H1 (cell line): ENCODE measurements at regions not wholly inside any gene's neighbourhood (a gene's known extent, or its start where the extent isn't known, plus 50 kb on each side); places are given as distances from the start of the nearest gene placed in this dataset.

Experiments
- CTCF ChIA-PET: fragments of 300-600 bp; sonication (Branson Sonifier 250); formaldehyde crosslinking; loops from one replicate; lab custom pipeline; 2021; ENCODE audit not compliant: partially characterized antibody; lab: Charles Lee
- POLR2A ChIA-PET: fragments of 300-600 bp; sonication (Branson Sonifier 250); formaldehyde crosslinking; loops from one replicate; lab custom pipeline; 2021; ENCODE audit warnings: inconsistent platforms; ENCODE audit not compliant: partially characterized antibody; lab: Charles Lee
- DNase-seq, 2 experiments: peaks; one replicate each; pipeline versions ENCODE4 v3.0.0 to v3.0.0-alpha.2; 2010 to 2022; ENCODE audit warnings: low spot score in 2 of 2, low read depth in 1 of 2, mixed read lengths in 1 of 2
- FAIRE-seq: peaks from 2 replicates; lab custom pipeline; 2011; peaks lifted over from hg19 to GRCh38; lab: Jason Lieb, UNC
- H2AFZ ChIP-seq: 2 replicates; pipeline ENCODE4 v1.8.1; 2012; ENCODE audit warnings: low read length, inconsistent platforms
- H2AK5ac ChIP-seq: 2 replicates; pipeline ENCODE4 v1.6.1; 2013; ENCODE audit warnings: low read depth, low read length
- H2BK120ac ChIP-seq: replicated peaks from 2 replicates; pipeline ENCODE3; 2013; ENCODE audit warnings: low read depth, low read length, inconsistent platforms
- H2BK12ac ChIP-seq: 2 replicates; pipeline ENCODE4 v1.6.1; 2013; ENCODE audit warnings: low read depth, low read length
- H2BK15ac ChIP-seq: 2 replicates; pipeline ENCODE4 v1.6.1; 2013; ENCODE audit warnings: low read length
- H2BK20ac ChIP-seq: 2 replicates; pipeline ENCODE4 v1.6.1; 2013; ENCODE audit warnings: low read length
- H2BK5ac ChIP-seq: 2 replicates; pipeline ENCODE4 v1.6.1; 2013; ENCODE audit warnings: low read depth, low read length
- H3K14ac ChIP-seq: 2 replicates; pipeline ENCODE4 v1.6.1; 2013; ENCODE audit warnings: inconsistent platforms; ENCODE audit not compliant: insufficient read length
- H3K18ac ChIP-seq: 2 replicates; pipeline ENCODE4 v1.6.1; 2013; ENCODE audit warnings: low read length; ENCODE audit errors: extremely low read depth
- H3K23ac ChIP-seq: 2 replicates; pipeline ENCODE4 v1.6.1; 2013; ENCODE audit warnings: inconsistent platforms; ENCODE audit not compliant: insufficient read length
- H3K23me2 ChIP-seq: 2 replicates; pipeline ENCODE4 v1.6.1; 2013; ENCODE audit warnings: low read depth, low read length
- H3K27ac ChIP-seq: 2 replicates; pipeline ENCODE4 v1.6.1; 2011; ENCODE audit warnings: low read depth, low read length, inconsistent platforms
- H3K27me3 ChIP-seq, 4 experiments: replicated peaks in 1 of 4; 1 replicate in 1 of 4; 2 replicates in 3 of 4; pipeline versions ENCODE4 v1.6.1 to v1.8.1; 2011 to 2013; ENCODE audit warnings: low read length in 3 of 4, mild to moderate bottlenecking in 3 of 4, inconsistent platforms in 2 of 4, mixed read lengths in 2 of 4, moderate library complexity in 1 of 4; ENCODE audit not compliant: control insufficient read depth in 3 of 4, insufficient read depth in 3 of 4; ENCODE audit errors: extremely low read depth in 1 of 4
- H3K36me3 ChIP-seq, 4 experiments: 2 replicates each; pipeline versions ENCODE4 v1.6.1 to v1.8.1; 2011 to 2013; ENCODE audit warnings: mild to moderate bottlenecking in 4 of 4, low read length in 3 of 4, moderate library complexity in 2 of 4, control low read depth in 1 of 4, inconsistent platforms in 1 of 4; ENCODE audit not compliant: insufficient read depth in 4 of 4, control insufficient read depth in 2 of 4
- H3K4ac ChIP-seq: replicated peaks from 2 replicates; pipeline ENCODE3; 2013; ENCODE audit warnings: low read length, low read depth, mixed read lengths, inconsistent platforms; ENCODE audit not compliant: insufficient read length
- H3K4me1 ChIP-seq, 4 experiments: replicated peaks in 1 of 4; 1 replicate in 1 of 4; 2 replicates in 3 of 4; pipeline versions ENCODE4 v1.6.1 to v1.8.1; 2011 to 2013; ENCODE audit warnings: low read length in 3 of 4, inconsistent platforms in 2 of 4, mixed read lengths in 1 of 4; ENCODE audit not compliant: insufficient read depth in 4 of 4, control insufficient read depth in 3 of 4
- H3K4me2 ChIP-seq, 2 experiments: 2 replicates each; pipeline versions ENCODE4 v1.6.1 to v1.8.1; 2011 to 2013; ENCODE audit warnings: low read depth in 2 of 2, low read length in 2 of 2, control low read depth in 1 of 2, inconsistent platforms in 1 of 2, mild to moderate bottlenecking in 1 of 2; ENCODE audit not compliant: insufficient read depth in 1 of 2
- H3K4me3 ChIP-seq, 4 experiments: fragments of 200-600, 300-600 bp in 1 of 4; sonication (generic), shearing (Covaris generic), sonication (Bioruptor Twin) in 1 of 4; 2 replicates each; pipeline versions ENCODE4 v1.5.1 to v1.8.1; 2011 to 2016; ENCODE audit warnings: low read length in 4 of 4, low read depth in 3 of 4, control low read depth in 2 of 4, inconsistent platforms in 2 of 4, mild to moderate bottlenecking in 2 of 4, mixed read lengths in 1 of 4, moderate library complexity in 1 of 4; ENCODE audit not compliant: insufficient read depth in 2 of 4; ENCODE audit errors: extremely low read depth in 1 of 4
- H3K56ac ChIP-seq: replicated peaks from 2 replicates; pipeline ENCODE3; 2013; ENCODE audit warnings: low read depth, mild to moderate bottlenecking, mixed read lengths, low read length, inconsistent platforms; ENCODE audit not compliant: insufficient read length
- H3K79me1 ChIP-seq: 2 replicates; pipeline ENCODE4 v1.6.1; 2013; ENCODE audit warnings: low read depth, low read length, control low read depth
- H3K79me2 ChIP-seq, 2 experiments: 2 replicates each; pipeline versions ENCODE4 v1.6.1 to v1.8.1; 2012 to 2013; ENCODE audit warnings: low read length in 2 of 2, mild to moderate bottlenecking in 2 of 2, inconsistent platforms in 1 of 2; ENCODE audit not compliant: insufficient read depth in 2 of 2, control insufficient read depth in 1 of 2
- H3K9ac ChIP-seq, 4 experiments: replicated peaks in 1 of 4; 1 replicate in 1 of 4; 2 replicates in 3 of 4; pipeline versions ENCODE4 v1.6.1 to v1.8.1; 2011 to 2013; ENCODE audit warnings: low read depth in 3 of 4, low read length in 3 of 4, control low read depth in 2 of 4, mild to moderate bottlenecking in 2 of 4, moderate library complexity in 2 of 4, inconsistent platforms in 1 of 4; ENCODE audit errors: extremely low read depth in 1 of 4
- H3K9me3 ChIP-seq, 2 experiments: 2 replicates each; pipeline versions ENCODE4 v1.6.1 to v1.8.1; 2012 to 2013; ENCODE audit warnings: mild to moderate bottlenecking in 2 of 2, moderate library complexity in 2 of 2, control low read depth in 1 of 2, inconsistent platforms in 1 of 2, low read depth in 1 of 2, low read length in 1 of 2, mixed read lengths in 1 of 2; ENCODE audit not compliant: insufficient read depth in 2 of 2
- H4K20me1 ChIP-seq, 2 experiments: replicated peaks in 1 of 2; 2 replicates each; pipeline versions ENCODE3 to v1.8.1; 2011 to 2013; ENCODE audit warnings: inconsistent platforms in 2 of 2, low read length in 2 of 2, mild to moderate bottlenecking in 1 of 2; ENCODE audit not compliant: insufficient read depth in 2 of 2, control insufficient read depth in 1 of 2
- H4K5ac ChIP-seq: 2 replicates; pipeline ENCODE4 v1.6.1; 2013; ENCODE audit warnings: low read length, low read depth, mixed read lengths, inconsistent platforms; ENCODE audit not compliant: insufficient read length
- H4K8ac ChIP-seq: 2 replicates; pipeline ENCODE4 v1.8.0; 2013; ENCODE audit warnings: mild to moderate bottlenecking, moderate library complexity, low read length, inconsistent platforms; ENCODE audit not compliant: insufficient read depth; ENCODE audit errors: extremely low read depth
- H4K91ac ChIP-seq: replicated peaks from 2 replicates; pipeline ENCODE3; 2013; ENCODE audit warnings: low read length, mixed read lengths, inconsistent platforms; ENCODE audit not compliant: insufficient read length
- BCL11A ChIP-seq, 2 experiments: IDR thresholded peaks; one replicate each; pipeline ENCODE4 v1.6.1; 2011; ENCODE audit warnings: low read depth in 2 of 2, low read length in 2 of 2, mild to moderate bottlenecking in 2 of 2
- EGR1 ChIP-seq: IDR thresholded peaks from 2 replicates; pipeline ENCODE4 v1.6.1; 2011; ENCODE audit warnings: low read depth, low read length, borderline replicate concordance
- EP300 ChIP-seq, 2 experiments: IDR thresholded peaks; 1 replicate in 1 of 2; 2 replicates in 1 of 2; pipeline ENCODE4 v1.6.1; 2011 to 2012; ENCODE audit warnings: low read depth in 2 of 2, low read length in 2 of 2, mild to moderate bottlenecking in 2 of 2, borderline replicate concordance in 1 of 2, inconsistent platforms in 1 of 2, moderate library complexity in 1 of 2
- EZH2 ChIP-seq: fragments of 200-600 bp; sonication (generic); IDR thresholded peaks from 2 replicates; pipeline ENCODE4 v1.7.1; 2012; ENCODE audit warnings: low read depth, mild to moderate bottlenecking, moderate library complexity, low read length, inconsistent platforms; ENCODE audit not compliant: severe bottlenecking
- HDAC6 ChIP-seq: IDR thresholded peaks from one replicate; pipeline ENCODE4 v1.7.1; 2012; ENCODE audit warnings: low read depth, mild to moderate bottlenecking, inconsistent platforms, low read length, moderate library complexity
- POLR2AphosphoS5 ChIP-seq: IDR thresholded peaks from 2 replicates; pipeline ENCODE4 v1.6.1; 2011; ENCODE audit warnings: low read depth, low read length
- SUZ12 ChIP-seq: fragments of 200-600 bp; sonication (generic); IDR thresholded peaks from 2 replicates; pipeline ENCODE4 v1.6.1; 2012; ENCODE audit warnings: mild to moderate bottlenecking, inconsistent platforms, low read length, moderate library complexity, mixed read lengths
- YY1 ChIP-seq: IDR thresholded peaks from 2 replicates; pipeline ENCODE4 v1.6.1; 2011; ENCODE audit warnings: low read depth, mild to moderate bottlenecking, low read length
- WGBS, 2 experiments: shearing (Covaris generic) in 1 of 2; methylation state at CpG; one replicate each; pipeline versions ENCODE4 v1.1.6 to v1.1.7; 2013 to 2015; ENCODE audit warnings: low lambda C conversion rate in 2 of 2, mixed read lengths in 2 of 2, inconsistent platforms in 1 of 2, low coverage in 1 of 2, missing lambda C conversion rate in 1 of 2; ENCODE audit not compliant: insufficient replicate concordance in 2 of 2, insufficient coverage in 1 of 2, insufficient read length in 1 of 2; ENCODE audit errors: extremely low coverage in 1 of 2, missing lambda C conversion rate in 1 of 2; 5-methylcytosine and 5-hydroxymethylcytosine counted together
- TF ChIP-seq, protein P1 (sequence below): IDR thresholded peaks from 2 replicates; pipeline ENCODE4 v1.6.1; 2011; ENCODE audit warnings: low read depth, mild to moderate bottlenecking, low read length; ENCODE audit not compliant: insufficient read depth
- TF ChIP-seq, protein P2 (sequence below): IDR thresholded peaks from 2 replicates; pipeline ENCODE4 v1.6.1; 2012; ENCODE audit warnings: inconsistent platforms
- TF ChIP-seq, protein P3 (sequence below): IDR thresholded peaks from 2 replicates; pipeline ENCODE4 v1.6.1; 2012; ENCODE audit warnings: low read length, inconsistent platforms

DNA sequence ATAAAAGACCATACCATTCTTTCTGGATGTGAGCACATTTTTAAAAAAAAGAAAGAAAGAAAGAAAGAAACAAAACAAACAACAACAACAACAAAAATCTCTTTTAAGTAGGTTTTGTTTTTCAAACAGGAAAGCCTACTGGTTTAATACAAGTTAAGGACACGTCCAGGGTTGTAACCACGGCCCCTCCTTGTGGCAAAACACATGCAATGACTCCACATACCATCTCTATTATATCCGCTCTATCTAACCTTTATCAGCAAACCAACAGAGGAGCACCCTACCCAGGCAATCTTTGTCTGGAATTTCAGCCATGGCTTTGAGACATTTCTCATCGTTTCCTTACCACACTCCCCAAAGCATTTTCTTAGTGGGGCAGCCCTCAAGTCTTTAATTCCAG, 360.5 kb upstream of the TMPO start:
- no peak overlapping the region for H3K18ac ChIP-seq
- H3K14ac ChIP-seq, result no peak overlapping the region
- H2BK15ac ChIP-seq, result no peak overlapping the region
- H4K20me1 ChIP-seq, result no peaks in the 10 kb centered on the region
- H4K5ac ChIP-seq, result no peak overlapping the region
- 30% methylated on average over 4 of the region's 4 CpGs; no CpG with 5 or more reads in 1 of the 2 experiments for WGBS, 2 experiments
- H2BK120ac ChIP-seq, result no peak overlapping the region
- peak overlapping the region; percentile 69; the same call in 1 of the 2 replicates for H2AFZ ChIP-seq
- H2BK20ac ChIP-seq, result no peak overlapping the region
- H3K79me1 ChIP-seq, result no peaks in the 10 kb centered on the region
- no peak overlapping the region for H3K27ac ChIP-seq
- H4K8ac ChIP-seq, result no peak overlapping the region
- no peak overlapping the region for H3K9ac ChIP-seq
- H3K4me3 ChIP-seq, result no peak overlapping the region
- H3K56ac ChIP-seq, result no peak overlapping the region
- FAIRE-seq, result peak; percentile 98
- peak in 1 of 2 experiments; percentile 25 for DNase-seq
- no peaks in the 10 kb centered on the region for H3K27me3 ChIP-seq
- no peak overlapping the region for H3K23ac ChIP-seq
- no peaks in the 10 kb centered on the region for H3K9me3 ChIP-seq
- no peak overlapping the region for H2AK5ac ChIP-seq
- H4K91ac ChIP-seq, result no peak overlapping the region
- no peaks in the 10 kb centered on the region; a peak in 1 of 7 replicates for H3K4me1 ChIP-seq
- CTCF ChIA-PET, result interaction anchor here (0.6 to 3.5 kb wide), 36 partner anchors 9 to 1770 kb away, joined by 3 to 21 read pairs (median 4); no protein-coding TSS in a partner anchor
- H3K79me2 ChIP-seq, result no peaks in the 10 kb centered on the region
- no peak overlapping the region for H2BK12ac ChIP-seq
- no peaks in the 10 kb centered on the region for H3K36me3 ChIP-seq
- no peak overlapping the region for H3K4me2 ChIP-seq
- H2BK5ac ChIP-seq, result no peak overlapping the region
- no peaks in the 10 kb centered on the region; the same call in 1 of the 2 replicates for H3K23me2 ChIP-seq
- POLR2A ChIA-PET, result no interaction called here
- H3K4ac ChIP-seq, result no peak overlapping the region
- TF ChIP-seq EP300 (IDR thresholded peaks at IDR 0.05; ENCODE audit: borderline replicate concordance in 1 of 2, low read depth in 2 of 2, low read length in 2 of 2), result no peak
- TF ChIP-seq, protein P1, sequence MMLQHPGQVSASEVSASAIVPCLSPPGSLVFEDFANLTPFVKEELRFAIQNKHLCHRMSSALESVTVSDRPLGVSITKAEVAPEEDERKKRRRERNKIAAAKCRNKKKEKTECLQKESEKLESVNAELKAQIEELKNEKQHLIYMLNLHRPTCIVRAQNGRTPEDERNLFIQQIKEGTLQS, result no peak
- no peak for TF ChIP-seq HDAC6
- TF ChIP-seq, protein P2, sequence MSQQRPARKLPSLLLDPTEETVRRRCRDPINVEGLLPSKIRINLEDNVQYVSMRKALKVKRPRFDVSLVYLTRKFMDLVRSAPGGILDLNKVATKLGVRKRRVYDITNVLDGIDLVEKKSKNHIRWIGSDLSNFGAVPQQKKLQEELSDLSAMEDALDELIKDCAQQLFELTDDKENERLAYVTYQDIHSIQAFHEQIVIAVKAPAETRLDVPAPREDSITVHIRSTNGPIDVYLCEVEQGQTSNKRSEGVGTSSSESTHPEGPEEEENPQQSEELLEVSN, result no peak
- no peak for TF ChIP-seq EZH2
- TF ChIP-seq YY1, result no peak
- TF ChIP-seq, protein P3, sequence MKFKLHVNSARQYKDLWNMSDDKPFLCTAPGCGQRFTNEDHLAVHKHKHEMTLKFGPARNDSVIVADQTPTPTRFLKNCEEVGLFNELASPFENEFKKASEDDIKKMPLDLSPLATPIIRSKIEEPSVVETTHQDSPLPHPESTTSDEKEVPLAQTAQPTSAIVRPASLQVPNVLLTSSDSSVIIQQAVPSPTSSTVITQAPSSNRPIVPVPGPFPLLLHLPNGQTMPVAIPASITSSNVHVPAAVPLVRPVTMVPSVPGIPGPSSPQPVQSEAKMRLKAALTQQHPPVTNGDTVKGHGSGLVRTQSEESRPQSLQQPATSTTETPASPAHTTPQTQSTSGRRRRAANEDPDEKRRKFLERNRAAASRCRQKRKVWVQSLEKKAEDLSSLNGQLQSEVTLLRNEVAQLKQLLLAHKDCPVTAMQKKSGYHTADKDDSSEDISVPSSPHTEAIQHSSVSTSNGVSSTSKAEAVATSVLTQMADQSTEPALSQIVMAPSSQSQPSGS, result no peak
- TF ChIP-seq POLR2AphosphoS5, result no peak
- no peak for TF ChIP-seq SUZ12
- no peak for TF ChIP-seq EGR1
- no peak for TF ChIP-seq BCL11A (IDR thresholded peaks at IDR 0.05; ENCODE audit: low read depth in 2 of 2, low read length in 2 of 2)
